Astrocyte of the cerebellum (primary cell): ENCODE measurements at regions not wholly inside any gene's neighbourhood (a gene's known extent, or its start where the extent isn't known, plus 50 kb on each side); places are given as distances from the start of the nearest gene placed in this dataset.

Source experiments
- DNase-seq: peaks from one replicate; pipeline ENCODE4 v3.0.0-alpha.2; 2011; ENCODE audit warnings: low read depth
- H3K4me3 ChIP-seq: 2 replicates; pipeline ENCODE4 v1.5.1; 2011; ENCODE audit warnings: mild to moderate bottlenecking, low read depth, low read length, moderate library complexity
- in situ Hi-C: cut with HindIII; loops from 2 replicates; pipeline ENCODE4 v1.10.0; 2017; ENCODE audit warnings: low sequenced_read_pairs
- TF ChIP-seq, protein P1 (sequence below): IDR thresholded peaks from 2 replicates; pipeline ENCODE4 v1.5.1; 2012; ENCODE audit warnings: low read length, low read depth, moderate library complexity, mild to moderate bottlenecking; ENCODE audit errors: missing control alignments

DNA sequence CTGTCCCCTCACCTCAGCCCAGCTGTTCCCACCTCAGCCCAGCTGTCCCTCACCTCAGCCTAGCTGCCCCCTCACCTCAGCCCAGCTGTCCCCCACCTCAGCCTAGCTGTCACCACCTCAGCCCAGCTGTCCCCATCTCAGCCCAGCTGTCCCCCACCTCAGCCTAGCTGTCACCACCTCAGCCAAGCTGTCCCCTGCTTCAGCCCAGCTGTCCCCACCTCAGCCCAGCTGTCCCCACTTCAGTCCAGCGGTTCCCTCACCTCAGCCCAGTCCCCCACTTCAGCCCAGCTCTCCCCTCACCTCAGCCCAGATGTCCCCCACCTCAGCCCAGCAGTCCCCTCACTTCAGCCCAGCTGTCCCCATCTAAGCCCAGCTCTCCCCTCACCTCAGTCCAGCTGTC, 88.4 kb upstream of the CSF3R start:
- in situ Hi-C loops = no loop called here
- DNase-seq = no peak
- no peak overlapping the region for H3K4me3 ChIP-seq
- TF ChIP-seq, protein P1, sequence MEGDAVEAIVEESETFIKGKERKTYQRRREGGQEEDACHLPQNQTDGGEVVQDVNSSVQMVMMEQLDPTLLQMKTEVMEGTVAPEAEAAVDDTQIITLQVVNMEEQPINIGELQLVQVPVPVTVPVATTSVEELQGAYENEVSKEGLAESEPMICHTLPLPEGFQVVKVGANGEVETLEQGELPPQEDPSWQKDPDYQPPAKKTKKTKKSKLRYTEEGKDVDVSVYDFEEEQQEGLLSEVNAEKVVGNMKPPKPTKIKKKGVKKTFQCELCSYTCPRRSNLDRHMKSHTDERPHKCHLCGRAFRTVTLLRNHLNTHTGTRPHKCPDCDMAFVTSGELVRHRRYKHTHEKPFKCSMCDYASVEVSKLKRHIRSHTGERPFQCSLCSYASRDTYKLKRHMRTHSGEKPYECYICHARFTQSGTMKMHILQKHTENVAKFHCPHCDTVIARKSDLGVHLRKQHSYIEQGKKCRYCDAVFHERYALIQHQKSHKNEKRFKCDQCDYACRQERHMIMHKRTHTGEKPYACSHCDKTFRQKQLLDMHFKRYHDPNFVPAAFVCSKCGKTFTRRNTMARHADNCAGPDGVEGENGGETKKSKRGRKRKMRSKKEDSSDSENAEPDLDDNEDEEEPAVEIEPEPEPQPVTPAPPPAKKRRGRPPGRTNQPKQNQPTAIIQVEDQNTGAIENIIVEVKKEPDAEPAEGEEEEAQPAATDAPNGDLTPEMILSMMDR = no peak

DNA sequence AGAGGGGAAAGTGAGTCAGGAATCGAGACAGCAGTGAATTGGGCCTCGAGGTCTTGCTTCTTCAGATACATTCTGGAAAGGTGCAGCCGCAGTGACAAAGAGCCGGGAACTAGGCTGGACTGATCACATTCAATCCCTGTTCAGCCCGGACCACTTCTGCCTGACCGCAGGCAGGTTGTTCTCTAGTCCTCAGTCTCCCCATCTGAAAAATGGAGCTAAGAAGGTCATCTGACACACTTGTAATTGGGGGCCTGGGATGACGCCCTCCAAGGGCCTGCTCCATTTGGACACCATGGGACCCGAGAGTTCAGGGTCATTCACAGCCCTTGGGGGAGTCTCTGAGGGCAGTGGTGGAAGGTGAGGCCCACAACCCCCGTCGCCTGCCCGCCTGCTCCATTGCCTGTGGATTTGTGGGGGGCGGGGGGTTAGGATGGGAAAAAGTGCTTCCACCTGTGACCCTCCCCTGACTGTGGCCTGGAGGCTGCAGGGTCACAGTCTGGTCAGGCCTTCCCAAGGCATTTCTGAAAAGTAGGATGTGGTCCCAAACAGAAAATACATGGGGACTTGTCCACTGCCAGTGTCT, 87.9 kb upstream of the CSF3R start:
- DNase-seq = no peak
- in situ Hi-C loops = no loop called here
- H3K4me3 ChIP-seq = no peak overlapping the region
- TF ChIP-seq, protein P1 = no peak

GRCh38 chr1:36570006-36570405, 87.3 kb upstream of the CSF3R start:
- TF ChIP-seq, protein P1 = no peak
- in situ Hi-C loops = no loop called here
- DNase-seq = no peak
- no peak overlapping the region for H3K4me3 ChIP-seq

- no peak for DNase-seq
- H3K4me3 ChIP-seq = no peak overlapping the region
- in situ Hi-C loops = no loop called here
- TF ChIP-seq, protein P1 = no peak
These were observed 85.1 kb upstream of the CSF3R start for GRCh38 chr1:36567601-36568341.

GRCh38 chr1:36565576-36566501, 83.1 kb upstream of the CSF3R start:
- TF ChIP-seq, protein P1 = no peak
- in situ Hi-C loops = no loop called here
- no peak for DNase-seq
- H3K4me3 ChIP-seq = no peak overlapping the region

DNA sequence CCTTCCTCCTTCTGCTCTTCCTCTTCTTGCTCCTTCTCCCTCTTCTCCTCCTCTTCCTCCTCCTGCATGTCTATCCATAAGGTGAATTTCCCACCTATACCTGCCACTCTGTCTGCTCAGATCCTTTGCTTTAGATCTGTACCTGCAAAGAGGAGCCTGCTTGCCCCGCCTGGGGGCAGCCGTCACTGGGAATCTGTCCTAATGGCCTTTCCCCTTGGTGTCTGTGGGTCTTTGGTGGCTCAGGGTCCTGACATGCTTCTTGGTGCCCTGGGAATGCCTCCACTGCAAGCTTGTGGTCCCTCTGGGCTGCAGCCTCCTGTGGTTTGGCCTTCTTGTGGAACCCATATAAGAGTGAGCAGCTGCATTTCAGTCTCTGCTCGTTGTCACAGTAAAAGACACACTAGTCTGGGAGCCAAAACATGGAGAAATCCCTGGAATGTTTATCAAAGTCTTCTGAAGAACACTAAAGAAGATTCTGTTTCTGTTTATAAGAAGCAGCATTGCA, 79.5 kb upstream of the CSF3R start:
- in situ Hi-C loops = no loop called here
- DNase-seq = no peak
- TF ChIP-seq, protein P1 = no peak
- no peak overlapping the region for H3K4me3 ChIP-seq
